Activated CD8-positive, alpha-beta T cell treated with anti-CD3 and anti-CD28 coated beads for 36 hours (primary cell): ENCODE measurements at regions not wholly inside any gene's neighbourhood (a gene's known extent, or its start where the extent isn't known, plus 50 kb on each side); places are given as distances from the start of the nearest gene placed in this dataset.

Experiments used
- ATAC-seq: fragments of 200-7000 bp; cut with Tn5 transposase; one replicate; pipeline ENCODE4 v1.10.0; 2021; ENCODE audit warnings: mild to moderate bottlenecking, moderate library complexity
- CTCF ChIA-PET: fragments of 350-600 bp; sonication (Branson Sonifier 250); formaldehyde crosslinking; loops from one replicate; lab custom pipeline; 2021; ENCODE audit warnings: antibody characterized with exemption; lab: Charles Lee
- POLR2A ChIA-PET: fragments of 350-600 bp; sonication (Branson Sonifier 250); formaldehyde crosslinking; loops from one replicate; lab custom pipeline; 2021; ENCODE audit warnings: antibody characterized with exemption; lab: Charles Lee
- DNase-seq: peaks from one replicate; pipeline ENCODE4 v3.0.0-alpha.2; 2020
- H3K27ac Mint-ChIP-seq: one replicate; pipeline ENCODE4 v1.8.0; 2021; ENCODE audit warnings: mild to moderate bottlenecking, mixed read lengths
- H3K27me3 Mint-ChIP-seq: one replicate; pipeline ENCODE4 v1.8.0; 2021; ENCODE audit warnings: mixed read lengths
- H3K36me3 Mint-ChIP-seq: one replicate; pipeline ENCODE4 v1.8.0; 2021; ENCODE audit warnings: low read depth, mixed read lengths
- H3K4me1 Mint-ChIP-seq: one replicate; pipeline ENCODE4 v1.8.0; 2021; ENCODE audit warnings: low read depth, mixed read lengths
- H3K4me3 Mint-ChIP-seq: one replicate; pipeline ENCODE4 v1.8.0; 2021; ENCODE audit warnings: mild to moderate bottlenecking, moderate library complexity, mixed read lengths
- H3K9me3 Mint-ChIP-seq: one replicate; pipeline ENCODE4 v1.8.0; 2021; ENCODE audit warnings: mixed read lengths
- CTCF ChIP-seq: fragments of 200-600 bp; IDR thresholded peaks from one replicate; pipeline ENCODE4 v1.8.0; 2022; ENCODE audit warnings: antibody characterized with exemption, mild to moderate bottlenecking
- intact Hi-C: fragments of 100-400 bp; cut with micrococcal nuclease; formaldehyde crosslinking; loops from one replicate; pipeline ENCODE4 v1.10.0; 2022

DNA sequence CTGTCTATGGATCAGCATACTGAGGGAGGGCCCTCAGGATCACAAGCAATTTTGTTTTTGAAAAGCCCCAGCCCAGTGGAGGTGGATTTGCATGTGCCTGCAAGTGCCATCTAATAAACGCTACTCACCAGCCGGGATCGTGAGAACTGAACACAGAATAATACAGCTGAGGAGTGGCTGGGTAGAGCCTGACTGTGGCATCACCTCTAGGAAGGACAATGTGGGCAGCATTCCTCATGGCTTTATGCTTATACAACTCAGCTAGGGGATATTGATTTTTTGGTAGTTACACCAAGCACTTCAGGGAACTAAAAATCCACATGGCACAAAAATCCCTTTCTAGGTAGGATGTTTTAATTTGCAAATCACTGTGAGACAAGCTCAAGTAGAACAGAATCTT is 72.7 kb upstream of the PALS2 start:
- intact Hi-C loops: no loop called here
- ATAC-seq (no peak), DNase-seq (no peak)
- Mint-ChIP-seq H3K27ac (no peak overlapping the region), H3K36me3 (no peaks in the 10 kb centered on the region), H3K27me3 (peaks cover 3% of the 10 kb centered on the region), H3K4me1 (no peaks in the 10 kb centered on the region), H3K4me3 (no peak overlapping the region), H3K9me3 (no peaks in the 10 kb centered on the region)
- CTCF ChIA-PET: no interaction called here
- no peak for TF ChIP-seq CTCF
- POLR2A ChIA-PET: no interaction called here

GRCh38 chr7:24501009-24501408 is 72.2 kb upstream of the PALS2 start:
- no peaks in the 10 kb centered on the region for H3K9me3 Mint-ChIP-seq
- TF ChIP-seq CTCF: no peak
- no peak overlapping the region for H3K27ac Mint-ChIP-seq
- no peak overlapping the region for H3K4me3 Mint-ChIP-seq
- POLR2A ChIA-PET: no interaction called here
- intact Hi-C loops: no loop called here
- H3K4me1 Mint-ChIP-seq: no peaks in the 10 kb centered on the region
- peaks cover 3% of the 10 kb centered on the region for H3K27me3 Mint-ChIP-seq
- no peak for ATAC-seq
- no peaks in the 10 kb centered on the region for H3K36me3 Mint-ChIP-seq
- CTCF ChIA-PET: no interaction called here
- DNase-seq: no peak

GRCh38 chr7:24501443-24502134 is 71.7 kb upstream of the PALS2 start:
- H3K36me3 Mint-ChIP-seq: no peaks in the 10 kb centered on the region
- POLR2A ChIA-PET: no interaction called here
- ATAC-seq (no peak), DNase-seq (no peak)
- no peaks in the 10 kb centered on the region for H3K9me3 Mint-ChIP-seq
- CTCF ChIA-PET: no interaction called here
- no peak overlapping the region for H3K27ac Mint-ChIP-seq
- H3K27me3 Mint-ChIP-seq: peaks cover 3% of the 10 kb centered on the region
- no peak for TF ChIP-seq CTCF
- H3K4me3 Mint-ChIP-seq: no peak overlapping the region
- intact Hi-C loops: no loop called here
- H3K4me1 Mint-ChIP-seq: no peaks in the 10 kb centered on the region

GRCh38 chr7:24502135-24502488 is 71.1 kb upstream of the PALS2 start:
- Mint-ChIP-seq H3K4me3 (no peak overlapping the region), H3K4me1 (no peaks in the 10 kb centered on the region), H3K27ac (no peak overlapping the region), H3K27me3 (peaks cover 3% of the 10 kb centered on the region), H3K9me3 (no peaks in the 10 kb centered on the region), H3K36me3 (no peaks in the 10 kb centered on the region)
- ATAC-seq: no peak
- no peak for DNase-seq
- ChIA-PET CTCF (no interaction called here), POLR2A (no interaction called here)
- intact Hi-C loops: no loop called here
- no peak for TF ChIP-seq CTCF

DNA sequence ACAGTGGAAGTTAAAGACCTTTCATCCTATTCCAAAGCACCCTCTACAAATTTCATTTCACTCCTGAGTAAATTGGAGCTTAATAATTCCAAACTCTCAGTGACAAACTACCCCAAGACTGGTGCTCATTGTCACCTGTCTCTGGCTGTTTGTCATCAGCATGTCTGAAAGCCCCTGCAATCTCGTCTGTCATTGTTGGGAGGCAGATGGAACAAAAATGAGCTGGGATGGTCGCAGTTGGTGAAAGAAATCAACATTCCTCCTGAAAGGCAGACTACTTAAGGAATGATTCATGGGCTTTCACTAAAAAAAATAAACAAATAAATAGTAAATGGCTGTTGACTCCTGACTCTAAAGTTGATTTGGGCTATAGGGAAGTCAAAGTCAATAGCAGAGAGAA is 69.7 kb upstream of the PALS2 start:
- no peak for DNase-seq
- Mint-ChIP-seq H3K27ac (no peak overlapping the region), H3K4me1 (no peaks in the 10 kb centered on the region), H3K9me3 (no peaks in the 10 kb centered on the region), H3K36me3 (no peaks in the 10 kb centered on the region), H3K27me3 (peaks cover 3% of the 10 kb centered on the region), H3K4me3 (no peak overlapping the region)
- ATAC-seq: no peak
- ChIA-PET POLR2A (interaction anchor here (0.6 kb wide), 1 partner anchor 178 kb away, joined by 3 read pairs; no protein-coding TSS in a partner anchor), CTCF (no interaction called here)
- TF ChIP-seq CTCF: no peak
- intact Hi-C loops: no loop called here
